ENCODE measurements at regions not wholly inside any gene's neighbourhood (a gene's known extent, or its start where the extent isn't known, plus 50 kb on each side); places are given as distances from the start of the nearest gene placed in this dataset.

DNA sequence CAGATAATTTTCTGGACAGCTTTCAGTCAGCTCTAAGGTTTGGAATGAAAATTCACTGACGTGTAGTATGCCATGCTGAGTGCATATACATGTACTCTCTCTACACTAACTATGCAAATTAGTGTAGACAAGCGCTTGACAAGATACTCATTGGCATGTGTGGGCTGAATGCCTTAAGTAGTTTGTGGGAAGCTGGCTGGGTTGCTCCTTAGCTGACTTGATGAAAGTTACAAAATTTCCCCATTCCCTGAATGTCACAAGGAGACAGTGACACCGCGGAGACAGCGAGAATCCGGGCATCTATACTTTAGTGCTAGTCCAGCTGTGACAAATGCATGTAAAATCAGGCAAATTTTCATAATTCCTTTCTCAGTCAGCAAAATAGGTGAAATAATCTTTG, 51.6 kb upstream of the C5orf46 start:
- TF ChIP-seq, protein P1, sequence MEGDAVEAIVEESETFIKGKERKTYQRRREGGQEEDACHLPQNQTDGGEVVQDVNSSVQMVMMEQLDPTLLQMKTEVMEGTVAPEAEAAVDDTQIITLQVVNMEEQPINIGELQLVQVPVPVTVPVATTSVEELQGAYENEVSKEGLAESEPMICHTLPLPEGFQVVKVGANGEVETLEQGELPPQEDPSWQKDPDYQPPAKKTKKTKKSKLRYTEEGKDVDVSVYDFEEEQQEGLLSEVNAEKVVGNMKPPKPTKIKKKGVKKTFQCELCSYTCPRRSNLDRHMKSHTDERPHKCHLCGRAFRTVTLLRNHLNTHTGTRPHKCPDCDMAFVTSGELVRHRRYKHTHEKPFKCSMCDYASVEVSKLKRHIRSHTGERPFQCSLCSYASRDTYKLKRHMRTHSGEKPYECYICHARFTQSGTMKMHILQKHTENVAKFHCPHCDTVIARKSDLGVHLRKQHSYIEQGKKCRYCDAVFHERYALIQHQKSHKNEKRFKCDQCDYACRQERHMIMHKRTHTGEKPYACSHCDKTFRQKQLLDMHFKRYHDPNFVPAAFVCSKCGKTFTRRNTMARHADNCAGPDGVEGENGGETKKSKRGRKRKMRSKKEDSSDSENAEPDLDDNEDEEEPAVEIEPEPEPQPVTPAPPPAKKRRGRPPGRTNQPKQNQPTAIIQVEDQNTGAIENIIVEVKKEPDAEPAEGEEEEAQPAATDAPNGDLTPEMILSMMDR (IDR thresholded peaks at IDR 0.05), result no peak
- TF ChIP-seq ZFX (IDR thresholded peaks at IDR 0.05; ENCODE audit: borderline replicate concordance), result no peak

Measured in 22Rv1 (cell line).